ENCODE measurements at regions not wholly inside any gene's neighbourhood (a gene's known extent, or its start where the extent isn't known, plus 50 kb on each side); places are given as distances from the start of the nearest gene placed in this dataset.

DNA sequence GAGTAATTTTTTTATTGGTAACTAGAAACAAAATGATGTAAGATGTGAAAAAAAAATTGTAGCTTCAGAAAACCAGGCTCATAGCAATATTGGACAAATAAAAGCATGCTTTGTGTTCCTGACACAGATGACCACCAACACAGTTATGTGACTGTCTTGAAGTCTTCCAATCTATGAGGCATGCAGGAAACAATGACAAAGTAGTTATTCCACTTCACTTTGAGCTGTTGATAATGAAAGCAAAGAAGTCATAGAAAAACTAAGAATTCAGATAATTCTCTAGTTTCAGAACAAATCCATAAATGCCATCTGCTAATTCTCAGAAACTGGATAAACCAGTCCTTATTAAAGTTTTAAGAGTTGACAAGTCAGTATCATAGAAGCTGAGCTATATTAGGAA is 378.4 kb upstream of the SEMA3D start:
- peak; percentile 65 for DNase-seq

DNA sequence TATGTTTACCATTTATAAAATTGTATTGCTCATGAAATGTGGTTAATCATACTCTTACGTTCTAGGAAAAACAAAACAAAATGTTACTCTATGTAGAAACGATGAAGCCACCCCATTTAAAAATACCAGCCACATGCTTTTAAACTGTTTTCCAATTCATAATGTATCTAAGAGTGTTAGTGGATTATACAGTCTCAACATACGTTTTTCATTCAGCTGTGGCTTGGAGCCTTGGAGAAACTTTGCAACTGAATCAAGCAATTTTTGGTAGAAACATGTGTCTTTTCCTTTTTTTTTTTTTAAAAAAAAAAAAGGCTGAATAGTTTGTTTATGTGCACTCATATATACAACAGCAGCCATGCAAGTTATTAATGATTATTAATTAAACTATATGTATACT is 378.0 kb upstream of the SEMA3D start:
- DNase-seq, result no peak

DNA sequence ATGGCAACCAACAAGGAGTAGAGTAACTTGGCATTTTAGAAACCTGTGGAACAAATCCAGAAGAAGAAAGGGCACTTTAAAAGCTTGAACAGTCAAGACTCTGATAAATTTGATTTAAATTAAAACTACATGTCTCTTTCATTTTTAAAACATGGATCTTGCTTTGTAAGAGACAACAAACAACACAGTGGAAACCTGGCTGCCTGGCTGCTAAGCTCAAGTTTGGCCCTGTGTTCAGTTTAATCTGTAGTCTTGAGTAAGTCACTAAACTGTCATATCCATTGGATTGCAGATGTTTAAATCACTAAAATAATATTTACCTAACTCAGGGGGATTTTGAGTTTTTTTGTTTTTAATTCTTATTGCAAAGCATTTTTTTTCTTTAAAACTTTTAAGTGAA is 374.9 kb upstream of the SEMA3D start:
- DNase-seq, result peak; percentile 35

DNA sequence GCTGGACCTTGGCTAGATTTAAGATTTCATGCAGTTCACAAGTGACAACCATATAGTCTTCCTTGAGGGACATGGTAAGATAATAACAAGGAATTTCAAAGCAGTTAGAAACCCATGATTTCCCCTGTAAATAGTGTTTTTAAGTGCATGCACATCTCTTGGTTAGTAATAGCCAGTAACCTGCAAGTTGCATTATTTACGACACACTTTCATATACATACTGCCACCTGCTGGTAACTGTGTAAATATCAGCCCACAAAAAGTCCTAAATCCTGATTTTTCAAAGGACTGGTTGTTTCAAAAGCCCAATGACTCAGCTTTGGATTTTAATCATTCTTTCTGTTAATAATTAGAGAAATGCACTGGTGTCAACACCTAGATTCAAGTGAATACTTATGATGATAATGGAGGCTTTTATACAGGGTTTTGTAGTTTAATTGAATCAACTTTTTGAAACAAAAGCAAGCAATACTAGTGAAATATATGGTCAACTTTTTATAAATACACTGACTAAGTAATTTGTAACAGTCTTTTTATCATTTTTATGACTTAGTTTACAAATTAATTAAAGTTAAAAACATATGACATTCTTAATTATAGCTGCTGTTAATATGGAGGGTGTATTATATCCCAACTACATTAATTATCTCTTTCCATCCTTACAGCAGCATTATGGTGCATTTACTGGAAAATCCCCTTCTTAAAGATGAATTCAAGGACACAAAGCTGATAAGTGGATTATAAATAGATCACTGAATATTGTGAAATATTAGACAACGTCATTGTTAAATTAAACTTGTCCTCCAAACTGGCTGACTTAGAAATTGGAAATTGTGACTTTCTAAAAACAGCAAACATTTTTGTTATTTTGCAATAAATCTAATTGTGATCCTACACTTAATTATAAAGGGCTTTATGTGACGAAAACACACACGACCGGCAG is 367.7 kb upstream of the SEMA3D start:
- DNase-seq, result peak; percentile 67

DNA sequence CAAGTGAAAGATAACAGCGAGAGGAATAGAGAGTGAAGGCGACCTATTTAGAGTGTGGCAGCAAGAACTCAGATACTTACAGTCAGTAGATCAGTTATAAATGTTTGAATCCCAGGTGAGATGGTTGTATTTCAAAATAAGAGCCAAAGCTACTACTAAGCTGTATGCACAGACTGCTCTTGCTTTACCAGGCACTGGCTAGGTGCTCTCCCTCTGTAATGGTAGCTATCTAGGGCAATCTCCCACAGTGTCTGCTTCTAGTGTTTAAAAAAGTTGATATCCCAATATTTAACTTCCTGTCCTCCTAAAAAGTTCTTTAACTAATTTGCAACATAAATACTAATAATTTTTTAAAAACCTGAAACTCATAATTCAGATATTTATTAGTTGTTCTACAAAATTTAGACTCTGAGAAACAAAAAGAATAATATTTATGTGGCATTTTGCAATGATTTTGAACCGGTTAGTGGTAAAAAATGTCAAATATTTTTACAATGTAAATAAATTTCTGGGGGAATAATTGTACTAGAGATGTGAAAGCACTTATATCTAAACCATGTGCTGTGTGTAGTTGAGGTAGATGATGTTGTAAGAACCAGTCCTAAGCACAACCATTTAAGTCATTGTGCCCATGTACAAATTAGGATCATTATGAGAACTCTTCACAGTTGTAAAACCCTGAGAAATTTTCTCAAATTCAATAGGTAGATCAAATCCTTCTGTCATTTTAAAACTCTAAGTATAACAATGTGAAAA is 349.3 kb upstream of the SEMA3D start:
- no peak for DNase-seq

DNA sequence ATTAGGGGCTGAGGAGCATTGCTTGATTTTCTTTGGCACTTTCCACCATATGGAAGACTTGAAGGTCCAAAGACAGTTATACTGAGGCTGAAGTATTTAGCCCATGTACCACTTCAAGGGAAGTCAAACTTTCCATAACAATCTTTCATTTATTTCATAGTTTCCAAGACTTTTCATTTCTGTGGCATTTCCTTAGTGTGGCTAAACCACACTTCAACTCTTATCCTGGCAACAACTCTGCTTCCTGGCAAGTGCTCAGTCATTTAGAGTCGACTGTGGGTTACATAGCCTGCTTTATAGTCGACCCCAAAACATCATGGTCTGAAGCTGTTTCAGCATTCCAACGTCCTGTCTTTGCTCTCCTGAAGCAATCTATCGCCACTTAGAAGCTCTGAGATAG is 343.0 kb upstream of the SEMA3D start:
- peak; percentile 82 for DNase-seq

DNA sequence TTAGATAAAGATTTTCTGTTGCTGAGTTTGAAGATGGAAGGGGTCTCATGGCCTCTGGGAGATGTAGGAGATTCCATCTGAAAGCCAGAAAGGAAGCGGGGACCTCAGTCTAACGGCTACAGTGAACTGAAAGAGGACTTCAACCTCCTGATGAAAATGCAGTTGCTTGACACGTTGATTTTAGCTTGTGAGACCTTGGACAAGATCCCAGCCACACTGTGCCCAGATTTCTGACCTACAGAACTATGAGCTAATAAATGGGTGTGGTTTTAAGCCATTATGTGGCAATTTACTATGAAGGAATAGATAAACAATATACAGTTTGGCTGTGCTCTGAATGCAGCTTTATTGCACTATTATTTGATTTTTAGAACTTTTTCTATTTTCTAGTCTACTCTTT is 342.3 kb upstream of the SEMA3D start:
- no peak for DNase-seq

DNA sequence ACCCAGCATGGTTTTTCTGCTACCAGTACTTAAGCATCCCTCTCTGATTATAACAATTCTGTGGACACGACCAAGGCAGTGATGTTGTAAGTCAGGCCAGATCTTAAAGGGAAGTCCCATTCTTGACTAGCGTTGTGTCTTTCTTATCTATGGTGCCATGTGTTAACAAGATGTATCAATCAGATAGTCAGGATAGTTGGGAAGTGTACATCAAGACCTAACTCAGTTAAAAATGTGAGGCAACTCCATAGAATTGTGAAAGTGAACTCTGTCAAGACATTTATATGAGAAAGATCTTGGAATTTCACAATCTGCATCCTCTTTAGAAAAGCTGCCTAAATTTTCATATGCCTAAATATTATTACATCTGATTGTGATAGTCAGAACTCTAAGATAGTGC is 341.7 kb upstream of the SEMA3D start:
- no peak for DNase-seq

DNA sequence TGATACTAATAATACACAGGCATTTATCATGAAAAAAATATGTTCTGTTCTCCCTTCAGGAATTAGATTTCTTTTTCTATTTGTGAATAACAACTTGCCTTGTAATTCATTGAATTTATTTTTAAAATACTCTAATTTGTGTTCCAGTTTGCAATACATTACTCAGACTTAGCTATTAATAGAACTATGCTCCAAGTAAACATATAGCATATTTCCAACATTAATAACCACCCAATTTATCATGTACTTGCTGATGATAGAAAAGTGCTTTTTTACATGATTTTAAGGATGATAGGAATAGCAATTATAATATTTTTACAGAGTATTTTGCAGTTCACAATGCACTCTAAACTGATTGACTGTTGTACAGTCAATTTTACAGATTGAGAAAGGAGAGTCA is 338.8 kb upstream of the SEMA3D start:
- peak; percentile 47 for DNase-seq

DNA sequence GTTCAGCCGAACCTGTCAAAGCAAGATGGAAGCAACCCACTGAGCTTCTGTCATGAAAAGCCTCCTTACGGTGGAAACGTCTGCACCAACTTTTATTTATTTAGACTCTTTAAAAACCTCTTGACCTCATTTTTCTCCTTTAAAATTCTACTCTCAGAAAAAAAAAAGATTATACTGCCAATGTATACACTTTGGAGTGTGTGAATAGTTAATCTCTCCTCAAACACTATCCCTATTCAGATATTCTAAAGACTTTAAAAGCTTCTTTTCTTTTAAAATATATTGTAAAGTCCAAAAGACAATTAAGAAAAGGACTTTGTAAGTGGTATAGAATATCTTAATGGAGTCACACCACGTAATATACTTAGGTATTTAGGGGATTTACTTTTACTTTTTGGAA is 335.2 kb upstream of the SEMA3D start:
- DNase-seq, result no peak

DNA sequence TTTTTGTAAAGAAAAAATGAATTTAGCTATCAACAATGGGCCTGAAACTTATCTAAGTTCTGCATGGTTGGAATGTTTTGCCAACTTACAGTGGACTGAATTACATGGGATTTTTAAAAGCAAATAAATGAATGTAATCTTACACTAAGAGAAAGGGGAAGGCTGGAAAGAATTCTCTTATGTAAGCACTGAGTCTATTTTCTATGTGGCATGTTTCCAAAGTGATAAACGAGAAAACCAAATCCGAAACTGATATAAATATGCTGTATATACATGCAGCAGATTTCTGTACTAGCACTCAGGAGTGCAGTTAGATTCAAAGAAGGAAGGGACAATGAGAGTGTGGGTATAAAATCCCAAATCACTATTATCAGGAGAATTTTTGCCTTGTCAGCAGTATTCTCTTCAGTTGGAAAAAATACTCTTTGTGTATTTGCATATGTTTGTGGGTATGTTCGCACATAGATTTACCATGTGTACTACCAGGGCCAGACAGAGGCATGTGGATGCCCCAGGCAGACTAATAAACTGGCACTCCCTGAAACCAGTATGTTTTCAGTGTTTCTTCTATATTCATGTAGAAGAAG is 334.3 kb upstream of the SEMA3D start:
- no peak for DNase-seq

DNA sequence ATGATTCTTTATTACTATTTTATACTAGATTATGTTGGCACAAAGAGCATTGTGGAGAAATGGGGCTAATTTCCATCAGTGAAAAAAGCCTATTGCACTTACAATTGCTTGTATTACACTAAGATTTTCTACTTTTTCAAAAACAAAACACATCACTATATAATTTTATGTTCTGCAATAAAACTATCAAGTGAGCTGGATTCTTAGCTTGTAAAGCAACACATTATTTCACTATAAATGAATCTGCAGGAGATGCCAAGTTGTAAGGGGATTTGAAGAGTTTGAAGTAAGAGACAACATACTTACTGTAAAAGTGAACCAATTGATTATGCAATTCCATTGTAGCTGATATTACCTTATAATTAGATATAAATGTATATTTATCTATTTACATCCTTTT is 333.3 kb upstream of the SEMA3D start:
- DNase-seq, result no peak

DNA sequence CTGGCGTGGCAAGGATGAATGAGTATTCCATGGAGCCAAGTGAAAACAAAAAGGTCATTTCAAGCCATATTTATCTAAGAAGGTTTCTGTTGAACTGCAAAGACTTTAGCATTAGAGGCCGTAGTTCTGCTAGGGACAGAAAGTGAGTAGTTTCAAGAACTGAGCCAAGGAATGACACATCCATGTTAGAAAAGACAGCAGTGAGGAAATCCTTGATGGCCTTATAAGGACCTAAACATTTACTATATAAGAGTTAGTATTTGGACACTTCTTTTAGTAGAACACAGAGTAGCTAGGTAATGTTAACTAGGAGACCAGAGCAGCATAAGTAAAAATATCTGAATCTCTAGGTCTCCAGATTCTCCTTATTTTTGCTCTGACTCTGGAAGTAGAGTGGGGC is 329.8 kb upstream of the SEMA3D start:
- peak; percentile 35 for DNase-seq

DNA sequence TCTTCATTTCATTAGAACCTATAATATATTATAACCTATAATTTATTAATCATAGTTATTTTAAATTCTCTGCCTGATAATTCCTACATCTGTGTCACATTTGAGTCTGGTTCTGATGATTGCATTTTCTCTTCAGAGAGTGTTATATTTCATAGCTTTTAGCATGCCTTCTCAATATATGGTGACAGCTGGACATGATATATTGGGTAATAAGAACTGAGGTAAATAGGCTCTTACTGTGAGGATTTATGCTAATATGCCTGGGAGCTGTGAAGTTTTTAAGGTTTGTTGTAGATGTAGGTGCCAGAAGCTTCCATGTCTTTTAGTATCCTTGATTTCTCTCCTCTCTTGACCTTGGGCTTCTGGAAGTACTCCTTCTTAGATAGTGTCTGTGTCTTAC is 325.9 kb upstream of the SEMA3D start:
- no peak for DNase-seq

DNA sequence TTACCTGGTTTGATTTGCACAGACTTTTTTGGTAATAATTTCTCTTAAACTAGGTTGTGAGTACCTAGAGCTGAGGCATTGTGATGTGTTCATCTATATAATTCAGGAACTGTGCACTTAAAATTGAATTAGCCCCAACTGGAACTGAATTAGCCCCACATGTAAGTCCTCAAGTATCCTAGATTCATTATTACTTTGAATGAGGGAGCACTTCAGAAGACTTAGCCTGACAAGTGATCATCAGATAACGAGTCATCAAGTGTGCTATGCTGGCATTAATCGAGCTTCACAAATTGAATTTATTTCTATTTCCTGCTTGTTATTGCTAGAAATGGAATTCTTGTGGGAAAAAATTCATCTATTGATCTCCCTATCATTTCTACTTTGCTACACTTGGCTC is 323.4 kb upstream of the SEMA3D start:
- DNase-seq, result no peak

DNA sequence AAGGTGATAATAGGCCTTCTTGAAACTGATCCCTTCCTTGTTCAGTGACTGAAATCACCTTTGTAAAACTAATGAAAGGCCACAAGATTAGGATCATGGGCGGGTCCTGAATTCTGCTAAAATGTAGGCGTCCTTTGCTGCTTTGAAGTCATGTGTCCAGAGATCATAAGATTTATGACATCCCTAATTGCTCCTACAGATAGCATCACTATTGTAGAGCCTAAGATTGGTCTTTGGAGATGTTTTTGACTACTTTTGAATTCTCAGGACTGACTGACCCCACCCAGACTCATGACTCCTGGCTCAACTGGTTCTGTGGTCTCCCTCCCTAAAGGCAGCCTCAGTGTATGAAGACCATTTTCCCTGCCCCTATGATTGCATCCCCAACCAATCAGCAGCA is 322.6 kb upstream of the SEMA3D start:
- DNase-seq, result no peak

DNA sequence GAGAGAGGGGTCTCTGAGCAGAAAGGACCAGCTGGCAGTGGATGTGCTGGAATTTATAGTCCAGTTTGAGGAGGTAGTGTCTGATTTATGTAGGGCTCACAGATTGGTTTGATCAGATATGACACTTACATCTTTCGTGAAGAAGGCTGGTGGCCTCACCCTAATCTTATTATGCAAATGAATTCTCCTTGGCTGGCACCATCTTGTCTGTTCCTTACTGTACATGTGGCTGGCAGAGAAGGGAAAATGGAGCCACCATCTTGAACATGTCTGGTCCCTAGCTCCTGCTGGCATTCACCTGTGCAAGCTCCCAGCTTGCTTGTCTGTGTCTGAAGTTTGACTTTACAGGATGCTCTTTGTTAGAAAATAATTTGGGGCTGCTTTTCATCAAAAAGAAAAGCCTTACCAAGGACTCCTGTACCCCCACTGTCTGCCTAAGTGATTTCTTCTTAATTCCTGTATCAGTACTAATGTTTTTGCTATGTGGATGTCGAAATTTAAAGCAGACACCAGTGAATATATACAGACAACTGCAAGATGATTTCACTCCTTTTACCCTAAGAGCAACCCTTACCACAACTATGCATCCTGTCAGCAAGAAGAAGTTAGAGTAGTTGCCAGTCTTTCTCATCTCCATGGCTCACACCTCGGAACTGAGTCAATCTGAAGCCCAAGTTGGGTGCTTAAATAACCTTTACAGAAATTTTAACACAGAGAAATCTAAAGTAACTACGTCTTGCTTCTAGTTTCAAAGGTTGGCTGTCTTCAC is 322.0 kb upstream of the SEMA3D start:
- DNase-seq, result peak; percentile 91

DNA sequence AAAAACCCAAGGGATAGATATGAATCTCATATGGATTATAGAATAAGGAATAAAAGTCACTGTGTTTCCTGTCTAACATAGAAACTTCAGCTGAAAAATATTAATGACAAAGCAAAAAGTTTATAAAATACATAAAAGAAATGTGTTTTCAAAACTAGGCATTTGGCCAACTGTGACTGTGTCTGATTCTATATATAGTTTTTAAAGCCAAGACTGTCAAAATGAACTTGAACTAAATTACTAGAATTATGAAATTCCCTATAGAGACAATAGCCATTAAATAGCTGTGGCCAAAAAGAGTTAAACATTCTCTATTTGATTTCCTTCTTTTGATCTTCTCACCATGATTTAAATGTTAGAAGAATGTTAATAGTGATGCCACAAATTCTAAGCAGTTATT is 311.2 kb upstream of the SEMA3D start:
- DNase-seq, result peak; percentile 56

DNA sequence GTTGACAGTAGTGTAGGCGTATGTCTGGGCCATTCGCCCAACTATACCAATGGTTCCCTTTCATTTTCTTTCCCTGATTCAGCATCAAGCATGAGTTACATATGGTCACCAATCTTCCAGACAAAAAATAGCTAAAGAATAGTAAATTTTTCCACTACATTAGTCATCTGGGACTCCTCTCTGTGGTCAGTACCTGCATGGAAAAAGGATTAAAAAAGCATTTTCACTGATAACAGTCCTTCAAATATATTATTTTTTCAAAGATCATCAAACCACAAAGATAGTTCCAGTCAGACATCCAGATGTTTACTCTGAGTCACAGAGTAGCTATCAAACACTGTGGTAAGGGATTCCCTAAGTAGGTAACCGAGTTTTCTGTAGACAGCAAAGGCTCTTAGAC is 302.6 kb upstream of the SEMA3D start:
- peak; percentile 91 for DNase-seq

DNA sequence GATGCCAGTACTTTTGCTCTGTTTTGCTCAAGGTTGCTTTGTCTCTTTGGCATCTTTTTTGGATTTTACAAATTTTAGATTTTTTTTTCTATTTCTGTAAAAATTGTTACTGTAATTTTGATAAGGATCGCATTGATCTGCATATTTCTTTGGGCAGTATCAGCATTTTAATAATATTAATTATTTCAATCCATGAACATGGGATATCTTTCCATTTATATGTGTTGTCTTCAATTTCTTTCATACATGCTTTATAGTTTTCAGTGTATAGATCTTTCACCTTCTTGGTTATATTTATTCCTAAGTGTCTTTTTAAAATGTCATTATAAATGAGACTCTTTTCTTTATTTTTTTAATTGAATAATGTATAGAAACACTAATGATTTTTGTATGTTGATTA is 301.6 kb upstream of the SEMA3D start:
- DNase-seq, result no peak

DNA sequence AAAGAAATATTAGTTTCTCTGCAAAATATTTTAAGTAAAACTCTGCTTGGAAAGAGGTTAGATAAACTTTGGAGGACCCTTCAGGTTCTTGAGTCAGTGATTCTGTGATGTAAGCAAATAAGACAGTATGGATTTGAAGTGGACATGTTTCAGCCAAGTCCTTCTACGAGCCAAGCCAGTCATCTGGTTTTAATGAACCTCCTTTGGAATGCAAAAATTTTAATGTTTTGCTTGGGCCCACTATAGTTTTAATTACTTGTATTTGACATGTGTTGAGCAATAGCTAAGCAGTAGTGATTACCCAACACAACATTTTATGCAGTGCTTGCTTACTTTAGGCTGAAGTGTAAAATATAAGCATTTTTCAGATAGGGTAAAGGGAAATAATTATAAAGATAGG is 296.3 kb upstream of the SEMA3D start:
- DNase-seq, result peak; percentile 59

DNA sequence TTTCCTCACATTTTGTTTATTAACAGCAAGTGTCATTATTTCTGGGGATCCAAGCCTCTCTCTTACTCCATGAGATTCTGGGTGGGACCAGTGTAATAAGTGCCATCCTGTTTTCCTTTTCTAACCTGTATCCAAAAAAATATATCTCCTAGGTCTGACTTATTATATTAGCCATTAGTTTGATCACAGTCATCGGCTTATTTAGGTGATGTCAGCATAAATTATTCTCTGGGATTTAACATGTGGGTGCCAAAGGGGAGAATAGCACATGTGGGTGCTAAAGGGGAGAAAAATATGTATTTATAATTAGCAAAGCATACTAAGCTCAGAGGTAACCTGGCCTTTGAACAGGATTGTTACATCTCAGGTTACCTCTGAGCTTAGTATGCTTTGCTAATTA is 293.8 kb upstream of the SEMA3D start:
- DNase-seq, result no peak
